AG10803 (cell line): ENCODE measurements at regions not wholly inside any gene's neighbourhood (a gene's known extent, or its start where the extent isn't known, plus 50 kb on each side); places are given as distances from the start of the nearest gene placed in this dataset.

Experiments used
- DNase-seq: peaks from one replicate; pipeline ENCODE4 v3.0.0; 2010; ENCODE audit warnings: low read depth
- H3K4me3 ChIP-seq: 2 replicates; pipeline ENCODE4 v1.5.1; 2011; ENCODE audit warnings: mild to moderate bottlenecking, low read length, control low read depth
- CTCF ChIP-seq: conservative IDR thresholded peaks from 2 replicates; pipeline ENCODE4 v1.5.1; 2011; ENCODE audit warnings: mild to moderate bottlenecking, low read length, control low read depth, inconsistent platforms

GRCh38 chr20:59391975-59392374 lies 91.6 kb downstream of the EDN3 start:
- no peak for TF ChIP-seq CTCF
- no peak overlapping the region for H3K4me3 ChIP-seq
- DNase-seq = no peak

- no peak for TF ChIP-seq CTCF
- H3K4me3 ChIP-seq = no peak overlapping the region
- DNase-seq = no peak
These were observed 92.3 kb downstream of the EDN3 start for GRCh38 chr20:59392736-59393135.

GRCh38 chr20:59393142-59393541 lies 92.7 kb downstream of the EDN3 start:
- DNase-seq = no peak
- no peak overlapping the region for H3K4me3 ChIP-seq
- TF ChIP-seq CTCF = no peak

- no peak overlapping the region for H3K4me3 ChIP-seq
- TF ChIP-seq CTCF = no peak
- no peak for DNase-seq
These were observed 95.3 kb downstream of the EDN3 start for GRCh38 chr20:59395729-59396128.

- no peak for DNase-seq
- no peak overlapping the region for H3K4me3 ChIP-seq
- no peak for TF ChIP-seq CTCF
These were observed 98.3 kb downstream of the EDN3 start for GRCh38 chr20:59398537-59399205.

GRCh38 chr20:59399426-59400099 lies 99.2 kb downstream of the EDN3 start:
- no peak for TF ChIP-seq CTCF
- H3K4me3 ChIP-seq = no peak overlapping the region
- DNase-seq = no peak

GRCh38 chr20:59400708-59401107 lies 100.3 kb downstream of the EDN3 start:
- no peak for DNase-seq
- no peak for TF ChIP-seq CTCF
- H3K4me3 ChIP-seq = no peak overlapping the region
